ENCODE measurements at regions not wholly inside any gene's neighbourhood (a gene's known extent, or its start where the extent isn't known, plus 50 kb on each side); places are given as distances from the start of the nearest gene placed in this dataset.
A peak's percentile ranks its signal among the peaks of the same experiment; 100 is the strongest.

DNA sequence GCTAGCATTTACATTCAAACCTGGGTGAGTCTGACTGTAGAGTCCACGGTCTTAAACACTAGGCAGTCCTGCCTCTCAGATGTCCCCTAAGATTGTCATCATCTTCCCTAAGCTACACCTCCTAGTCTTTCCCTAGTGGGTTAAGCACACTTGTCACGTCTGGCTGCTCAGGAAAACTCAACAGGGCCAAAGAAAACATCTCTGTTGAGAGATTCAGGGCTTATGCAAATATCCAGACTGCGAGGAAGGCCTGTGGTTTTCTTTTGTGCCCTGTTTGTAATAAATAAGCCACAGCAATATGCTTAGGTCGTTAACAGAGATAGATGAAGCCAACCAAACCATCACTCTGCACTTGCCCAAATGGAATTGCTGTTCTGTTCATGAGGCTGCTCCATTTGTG lies 472.6 kb upstream of the DEPDC1 start:
- CTCF ChIA-PET = no interaction called here
- peaks cover 5% of the 10 kb centered on the region; the same call in 1 of the 2 replicates for H3K9me3 Mint-ChIP-seq
- no peak for TF ChIP-seq ZNF317 (CRISPR knock-in tag; IDR thresholded peaks at IDR 0.05; ENCODE audit: borderline replicate concordance, low read depth)
- TF ChIP-seq SP1 (CRISPR knock-in tag; conservative IDR thresholded peaks at IDR 0.05) = no peak
- no peak for TF ChIP-seq ZNF232 (CRISPR knock-in tag; IDR thresholded peaks at IDR 0.05)
- no peak for TF ChIP-seq CBFB (CRISPR knock-in tag; IDR thresholded peaks at IDR 0.05; ENCODE audit: low read depth)
- no peak for TF ChIP-seq TEAD4 (CRISPR knock-in tag; IDR thresholded peaks at IDR 0.05)
- no peak for TF ChIP-seq STAT6 (CRISPR knock-in tag; conservative IDR thresholded peaks at IDR 0.05; ENCODE audit: low read depth)
- TF ChIP-seq FOXJ3 (CRISPR knock-in tag; IDR thresholded peaks at IDR 0.05; ENCODE audit: borderline replicate concordance) = no peak
- TF ChIP-seq GTF2I (CRISPR knock-in tag; conservative IDR thresholded peaks at IDR 0.05) = no peak
- TF ChIP-seq ZNF121 (CRISPR knock-in tag; IDR thresholded peaks at IDR 0.05) = no peak
- no peak for TF ChIP-seq IRF2 (CRISPR knock-in tag; IDR thresholded peaks at IDR 0.05; ENCODE audit: borderline replicate concordance, low read depth)
- TF ChIP-seq ZNF671 (CRISPR knock-in tag; IDR thresholded peaks at IDR 0.05) = no peak
- TF ChIP-seq NFYB (CRISPR knock-in tag; conservative IDR thresholded peaks at IDR 0.05; ENCODE audit: low read depth) = no peak
- TF ChIP-seq TEAD1 (CRISPR knock-in tag; IDR thresholded peaks at IDR 0.05) = no peak
- no peak for TF ChIP-seq HMGA2 (CRISPR knock-in tag; IDR thresholded peaks at IDR 0.05)
- TF ChIP-seq, protein P1, sequence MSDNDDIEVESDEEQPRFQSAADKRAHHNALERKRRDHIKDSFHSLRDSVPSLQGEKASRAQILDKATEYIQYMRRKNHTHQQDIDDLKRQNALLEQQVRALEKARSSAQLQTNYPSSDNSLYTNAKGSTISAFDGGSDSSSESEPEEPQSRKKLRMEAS (CRISPR knock-in tag; IDR thresholded peaks at IDR 0.05) = no peak
- no peak for TF ChIP-seq FOXK1 (CRISPR knock-in tag; IDR thresholded peaks at IDR 0.05)
- no peak for TF ChIP-seq ESRRA (CRISPR knock-in tag; IDR thresholded peaks at IDR 0.05; ENCODE audit: borderline replicate concordance)
- no peak for DNase-seq (ENCODE audit: low spot score)
- no peaks in the 10 kb centered on the region for H3K27me3 Mint-ChIP-seq (ENCODE audit: low read depth)
- peaks cover 36% of the 10 kb centered on the region for H3K4me1 Mint-ChIP-seq
- no peaks in the 10 kb centered on the region for H3K36me3 Mint-ChIP-seq
- H3K4me3 Mint-ChIP-seq = no peak overlapping the region
- POLR2A ChIA-PET = no interaction called here
- no peak overlapping the region for H3K27ac Mint-ChIP-seq
- peak; percentile 44 for ATAC-seq

- no peaks in the 10 kb centered on the region for H3K27me3 Mint-ChIP-seq (ENCODE audit: low read depth)
- peaks cover 41% of the 10 kb centered on the region for H3K4me1 Mint-ChIP-seq
- DNase-seq (ENCODE audit: low spot score) = no peak
- H3K36me3 Mint-ChIP-seq = no peaks in the 10 kb centered on the region
- ATAC-seq = no peak
- peaks cover 5% of the 10 kb centered on the region; the same call in 1 of the 2 replicates for H3K9me3 Mint-ChIP-seq
- POLR2A ChIA-PET = no interaction called here
- CTCF ChIA-PET = no interaction called here
- no peak overlapping the region for H3K27ac Mint-ChIP-seq
- no peak overlapping the region for H3K4me3 Mint-ChIP-seq
- no peak for TF ChIP-seq FOXJ3 (CRISPR knock-in tag; IDR thresholded peaks at IDR 0.05; ENCODE audit: borderline replicate concordance)
- no peak for TF ChIP-seq IRF2 (CRISPR knock-in tag; IDR thresholded peaks at IDR 0.05; ENCODE audit: borderline replicate concordance, low read depth)
- TF ChIP-seq, protein P2, sequence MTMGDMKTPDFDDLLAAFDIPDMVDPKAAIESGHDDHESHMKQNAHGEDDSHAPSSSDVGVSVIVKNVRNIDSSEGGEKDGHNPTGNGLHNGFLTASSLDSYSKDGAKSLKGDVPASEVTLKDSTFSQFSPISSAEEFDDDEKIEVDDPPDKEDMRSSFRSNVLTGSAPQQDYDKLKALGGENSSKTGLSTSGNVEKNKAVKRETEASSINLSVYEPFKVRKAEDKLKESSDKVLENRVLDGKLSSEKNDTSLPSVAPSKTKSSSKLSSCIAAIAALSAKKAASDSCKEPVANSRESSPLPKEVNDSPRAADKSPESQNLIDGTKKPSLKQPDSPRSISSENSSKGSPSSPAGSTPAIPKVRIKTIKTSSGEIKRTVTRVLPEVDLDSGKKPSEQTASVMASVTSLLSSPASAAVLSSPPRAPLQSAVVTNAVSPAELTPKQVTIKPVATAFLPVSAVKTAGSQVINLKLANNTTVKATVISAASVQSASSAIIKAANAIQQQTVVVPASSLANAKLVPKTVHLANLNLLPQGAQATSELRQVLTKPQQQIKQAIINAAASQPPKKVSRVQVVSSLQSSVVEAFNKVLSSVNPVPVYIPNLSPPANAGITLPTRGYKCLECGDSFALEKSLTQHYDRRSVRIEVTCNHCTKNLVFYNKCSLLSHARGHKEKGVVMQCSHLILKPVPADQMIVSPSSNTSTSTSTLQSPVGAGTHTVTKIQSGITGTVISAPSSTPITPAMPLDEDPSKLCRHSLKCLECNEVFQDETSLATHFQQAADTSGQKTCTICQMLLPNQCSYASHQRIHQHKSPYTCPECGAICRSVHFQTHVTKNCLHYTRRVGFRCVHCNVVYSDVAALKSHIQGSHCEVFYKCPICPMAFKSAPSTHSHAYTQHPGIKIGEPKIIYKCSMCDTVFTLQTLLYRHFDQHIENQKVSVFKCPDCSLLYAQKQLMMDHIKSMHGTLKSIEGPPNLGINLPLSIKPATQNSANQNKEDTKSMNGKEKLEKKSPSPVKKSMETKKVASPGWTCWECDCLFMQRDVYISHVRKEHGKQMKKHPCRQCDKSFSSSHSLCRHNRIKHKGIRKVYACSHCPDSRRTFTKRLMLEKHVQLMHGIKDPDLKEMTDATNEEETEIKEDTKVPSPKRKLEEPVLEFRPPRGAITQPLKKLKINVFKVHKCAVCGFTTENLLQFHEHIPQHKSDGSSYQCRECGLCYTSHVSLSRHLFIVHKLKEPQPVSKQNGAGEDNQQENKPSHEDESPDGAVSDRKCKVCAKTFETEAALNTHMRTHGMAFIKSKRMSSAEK (CRISPR knock-in tag; IDR thresholded peaks at IDR 0.05; ENCODE audit: borderline replicate concordance) = no peak
- no peak for TF ChIP-seq SOX15 (CRISPR knock-in tag; IDR thresholded peaks at IDR 0.05)
- no peak for TF ChIP-seq ZNF396 (CRISPR knock-in tag; IDR thresholded peaks at IDR 0.05; ENCODE audit: borderline replicate concordance)
- no peak for TF ChIP-seq RORB (CRISPR knock-in tag; IDR thresholded peaks at IDR 0.05)
- TF ChIP-seq GTF2I (CRISPR knock-in tag; conservative IDR thresholded peaks at IDR 0.05) = no peak
- no peak for TF ChIP-seq ZBTB21 (CRISPR knock-in tag; IDR thresholded peaks at IDR 0.05; ENCODE audit: borderline replicate concordance)
- no peak for TF ChIP-seq PRRX2 (CRISPR knock-in tag; IDR thresholded peaks at IDR 0.05)
- TF ChIP-seq JAZF1 (CRISPR knock-in tag; IDR thresholded peaks at IDR 0.05) = no peak
- TF ChIP-seq GRHL2 (CRISPR knock-in tag; IDR thresholded peaks at IDR 0.05; ENCODE audit: insufficient replicate concordance, severe bottlenecking) = no peak
- no peak for TF ChIP-seq E2F1 (CRISPR knock-in tag; IDR thresholded peaks at IDR 0.05)
- TF ChIP-seq, protein P3, sequence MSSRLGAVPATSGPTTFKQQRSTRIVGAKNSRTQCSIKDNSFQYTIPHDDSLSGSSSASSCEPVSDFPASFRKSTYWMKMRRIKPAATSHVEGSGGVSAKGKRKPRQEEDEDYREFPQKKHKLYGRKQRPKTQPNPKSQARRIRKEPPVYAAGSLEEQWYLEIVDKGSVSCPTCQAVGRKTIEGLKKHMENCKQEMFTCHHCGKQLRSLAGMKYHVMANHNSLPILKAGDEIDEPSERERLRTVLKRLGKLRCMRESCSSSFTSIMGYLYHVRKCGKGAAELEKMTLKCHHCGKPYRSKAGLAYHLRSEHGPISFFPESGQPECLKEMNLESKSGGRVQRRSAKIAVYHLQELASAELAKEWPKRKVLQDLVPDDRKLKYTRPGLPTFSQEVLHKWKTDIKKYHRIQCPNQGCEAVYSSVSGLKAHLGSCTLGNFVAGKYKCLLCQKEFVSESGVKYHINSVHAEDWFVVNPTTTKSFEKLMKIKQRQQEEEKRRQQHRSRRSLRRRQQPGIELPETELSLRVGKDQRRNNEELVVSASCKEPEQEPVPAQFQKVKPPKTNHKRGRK (CRISPR knock-in tag; IDR thresholded peaks at IDR 0.05; ENCODE audit: borderline replicate concordance) = no peak
Measured at GRCh38 chr1:68970571-68970970, 473.7 kb upstream of the DEPDC1 start.

All from WTC11 (cell line).